GM21529 (cell line): ENCODE measurements at regions not wholly inside any gene's neighbourhood (a gene's known extent, or its start where the extent isn't known, plus 50 kb on each side); places are given as distances from the start of the nearest gene placed in this dataset.
A peak's percentile ranks its signal among the peaks of the same experiment; 100 is the strongest.
"Not testable (repeated sequence)": the region's sequence is repeated elsewhere in the genome, so short reads cannot be mapped to it uniquely, and the experiment has no call there.

Experiments
- ATAC-seq: cut with Tn5 transposase; IDR thresholded peaks from one replicate; pipeline ENCODE4 v1.9.1; 2021; ENCODE audit not compliant: unreplicated experiment

- no peak for ATAC-seq
Observed at GRCh38 chr5:98173334-98173733, 600.1 kb upstream of the RGMB start.

- no peak for ATAC-seq
Observed at GRCh38 chr5:98175474-98175873, 598.0 kb upstream of the RGMB start.

- no peak for ATAC-seq
Observed at GRCh38 chr5:98179791-98180755, 593.4 kb upstream of the RGMB start.

- ATAC-seq: no peak
Observed at GRCh38 chr5:98186128-98186527, 587.3 kb upstream of the RGMB start.

GRCh38 chr5:98187945-98188344 lies 585.5 kb upstream of the RGMB start:
- ATAC-seq: no peak

GRCh38 chr5:98190344-98190743 lies 583.1 kb upstream of the RGMB start:
- not testable (repeated sequence) for ATAC-seq

- no peak for ATAC-seq
Observed at GRCh38 chr5:98193921-98194760, 579.3 kb upstream of the RGMB start.

- ATAC-seq: no peak
Observed at GRCh38 chr5:98200726-98201541, 572.5 kb upstream of the RGMB start.

GRCh38 chr5:98204798-98205197 lies 568.7 kb upstream of the RGMB start:
- ATAC-seq: no peak

GRCh38 chr5:98205691-98206461 lies 567.6 kb upstream of the RGMB start:
- ATAC-seq: no peak

- ATAC-seq: no peak
Observed at GRCh38 chr5:98206566-98206965, 566.9 kb upstream of the RGMB start.

GRCh38 chr5:98209418-98209817 lies 564.0 kb upstream of the RGMB start:
- no peak for ATAC-seq

GRCh38 chr5:98214240-98215051 lies 559.0 kb upstream of the RGMB start:
- ATAC-seq: no peak

GRCh38 chr5:98217138-98217537 lies 556.3 kb upstream of the RGMB start:
- ATAC-seq: peak; percentile 73

- no peak for ATAC-seq
Observed at GRCh38 chr5:98218838-98219237, 554.6 kb upstream of the RGMB start.

GRCh38 chr5:98227489-98227888 lies 546.0 kb upstream of the RGMB start:
- ATAC-seq: no peak

GRCh38 chr5:98231089-98231488 lies 542.4 kb upstream of the RGMB start:
- ATAC-seq: no peak

GRCh38 chr5:98237794-98238193 lies 535.7 kb upstream of the RGMB start:
- not testable (repeated sequence) for ATAC-seq

- no peak for ATAC-seq
Observed at GRCh38 chr5:98243972-98244371, 529.5 kb upstream of the RGMB start.
